ENCODE measurements at regions not wholly inside any gene's neighbourhood (a gene's known extent, or its start where the extent isn't known, plus 50 kb on each side); places are given as distances from the start of the nearest gene placed in this dataset.

DNA sequence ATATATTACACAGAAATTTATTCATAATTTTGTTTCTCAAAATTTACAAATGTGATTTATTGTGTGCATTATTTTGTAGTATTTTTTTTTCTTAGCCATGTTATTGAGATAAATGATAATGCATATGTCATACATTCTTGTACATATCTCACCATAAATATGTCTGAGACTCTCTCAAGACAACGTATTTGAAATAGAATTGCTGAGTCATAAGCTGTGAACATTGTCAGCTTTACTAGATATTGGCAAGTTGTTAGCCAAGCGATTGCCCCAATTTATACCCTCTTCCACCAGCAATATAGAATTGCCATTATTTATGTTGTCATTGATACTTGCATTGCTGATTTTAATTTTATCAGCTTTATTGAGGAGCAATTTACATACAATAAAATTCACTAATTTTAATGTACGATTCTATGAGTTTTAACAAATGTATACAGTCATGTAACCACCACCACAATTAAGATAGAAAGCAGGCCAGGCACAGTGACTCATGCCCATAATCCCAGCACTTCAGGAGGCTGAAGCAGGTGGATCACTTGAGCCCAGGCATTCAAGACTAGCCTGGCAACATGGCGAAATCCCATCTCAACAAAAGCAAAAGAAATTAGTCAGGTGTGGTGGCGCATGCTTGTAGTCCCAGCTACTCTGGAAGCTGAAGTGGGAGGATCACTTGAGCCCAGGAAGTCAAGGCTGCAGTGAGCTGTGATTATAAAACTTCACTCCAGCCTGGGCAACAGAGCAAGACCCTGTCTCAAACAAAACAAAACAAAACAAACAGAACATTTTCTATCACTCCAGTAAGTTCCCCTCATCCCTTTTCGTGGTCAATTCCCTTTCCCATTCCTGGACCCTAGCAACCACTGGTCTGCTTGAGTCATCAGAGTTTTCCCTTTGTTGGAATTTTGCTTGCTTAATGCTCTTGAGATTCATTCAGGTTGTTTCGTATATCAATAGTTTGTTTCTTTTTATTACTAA lies 373.1 kb downstream of the MFSD1 start:
- DNase-seq (ENCODE audit: low spot score): no peak
- Histone ChIP-seq H3K27me3 (no peaks in the 10 kb centered on the region), H3K4me1 (ENCODE audit: insufficient read depth) (no peaks in the 10 kb centered on the region), H2AFZ (no peak overlapping the region), H3K36me3 (replicated peaks; ENCODE audit: insufficient read depth, low read depth) (no peaks in the 10 kb centered on the region), H3K4me3 (no peak overlapping the region), H3K79me2 (no peaks in the 10 kb centered on the region), H3K9me2 (replicated peaks; ENCODE audit: insufficient read depth) (no peaks in the 10 kb centered on the region), H4K20me1 (ENCODE audit: insufficient read depth, poor library complexity, severe bottlenecking) (no peaks in the 10 kb centered on the region), H3K9me3 (ENCODE audit: low read depth) (no peaks in the 10 kb centered on the region), H3K4me2 (no peak overlapping the region), H3K27ac (no peak overlapping the region)
- TF ChIP-seq, protein P1, sequence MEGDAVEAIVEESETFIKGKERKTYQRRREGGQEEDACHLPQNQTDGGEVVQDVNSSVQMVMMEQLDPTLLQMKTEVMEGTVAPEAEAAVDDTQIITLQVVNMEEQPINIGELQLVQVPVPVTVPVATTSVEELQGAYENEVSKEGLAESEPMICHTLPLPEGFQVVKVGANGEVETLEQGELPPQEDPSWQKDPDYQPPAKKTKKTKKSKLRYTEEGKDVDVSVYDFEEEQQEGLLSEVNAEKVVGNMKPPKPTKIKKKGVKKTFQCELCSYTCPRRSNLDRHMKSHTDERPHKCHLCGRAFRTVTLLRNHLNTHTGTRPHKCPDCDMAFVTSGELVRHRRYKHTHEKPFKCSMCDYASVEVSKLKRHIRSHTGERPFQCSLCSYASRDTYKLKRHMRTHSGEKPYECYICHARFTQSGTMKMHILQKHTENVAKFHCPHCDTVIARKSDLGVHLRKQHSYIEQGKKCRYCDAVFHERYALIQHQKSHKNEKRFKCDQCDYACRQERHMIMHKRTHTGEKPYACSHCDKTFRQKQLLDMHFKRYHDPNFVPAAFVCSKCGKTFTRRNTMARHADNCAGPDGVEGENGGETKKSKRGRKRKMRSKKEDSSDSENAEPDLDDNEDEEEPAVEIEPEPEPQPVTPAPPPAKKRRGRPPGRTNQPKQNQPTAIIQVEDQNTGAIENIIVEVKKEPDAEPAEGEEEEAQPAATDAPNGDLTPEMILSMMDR (IDR thresholded peaks at IDR 0.05; ENCODE audit: poor library complexity): no peak
- TF ChIP-seq EZH2 (IDR thresholded peaks at IDR 0.05; ENCODE audit: borderline replicate concordance) (no peak), EZH2phosphoT487 (IDR thresholded peaks at IDR 0.05; ENCODE audit: low read depth, severe bottlenecking, unreplicated experiment) (no peak)
- WGBS (ENCODE audit: low lambda C conversion rate, missing lambda C conversion rate): 75% methylated on average over 7 of the region's 7 CpGs

DNA sequence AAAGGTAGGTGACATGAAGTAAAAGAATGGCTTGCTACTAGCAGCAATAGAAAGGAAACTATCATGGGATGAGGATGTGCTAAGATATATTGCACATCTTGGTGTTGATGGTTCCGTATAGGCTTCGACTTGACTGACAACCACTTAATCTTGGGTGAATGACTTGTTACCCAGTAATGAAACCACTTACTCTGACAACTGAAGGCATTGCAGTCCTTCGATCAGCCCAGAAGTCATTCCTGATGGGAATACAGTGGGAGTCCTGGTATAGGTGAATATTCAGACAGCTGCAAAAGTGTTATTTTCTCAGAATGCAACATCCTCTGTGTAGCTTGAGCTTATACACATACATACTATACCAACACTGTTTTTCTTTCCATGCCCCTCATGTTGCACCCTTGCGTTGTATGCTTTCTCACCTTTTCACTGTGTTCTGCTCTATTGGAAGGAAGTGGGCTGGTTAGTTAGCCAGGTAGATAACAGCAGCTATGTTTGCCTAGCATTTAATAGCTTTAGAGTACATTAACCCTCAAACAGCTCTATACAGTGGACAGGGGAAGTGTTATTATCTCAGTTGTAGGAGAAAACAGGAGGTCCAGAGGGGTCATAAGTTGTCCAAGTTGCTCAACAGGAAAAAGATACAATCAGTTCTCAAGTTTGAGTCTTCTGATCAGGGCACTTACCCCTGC lies 376.5 kb downstream of the MFSD1 start:
- H2AFZ ChIP-seq: no peak overlapping the region
- H3K9me2 ChIP-seq (replicated peaks; ENCODE audit: insufficient read depth): no peaks in the 10 kb centered on the region
- no peak for DNase-seq (ENCODE audit: low spot score)
- H3K79me2 ChIP-seq: no peaks in the 10 kb centered on the region
- no peaks in the 10 kb centered on the region for H3K27me3 ChIP-seq
- H3K36me3 ChIP-seq (replicated peaks; ENCODE audit: insufficient read depth, low read depth): no peaks in the 10 kb centered on the region
- H3K9me3 ChIP-seq (ENCODE audit: low read depth): no peaks in the 10 kb centered on the region
- TF ChIP-seq EZH2 (IDR thresholded peaks at IDR 0.05; ENCODE audit: borderline replicate concordance): no peak
- no peak for TF ChIP-seq EZH2phosphoT487 (IDR thresholded peaks at IDR 0.05; ENCODE audit: low read depth, severe bottlenecking, unreplicated experiment)
- TF ChIP-seq, protein P1 (IDR thresholded peaks at IDR 0.05; ENCODE audit: poor library complexity): no peak
- H3K4me1 ChIP-seq (ENCODE audit: insufficient read depth): no peaks in the 10 kb centered on the region
- H3K4me2 ChIP-seq: no peak overlapping the region
- 75% methylated on average over 4 of the region's 4 CpGs for WGBS (ENCODE audit: low lambda C conversion rate, missing lambda C conversion rate)
- H3K4me3 ChIP-seq: no peak overlapping the region
- no peak overlapping the region for H3K27ac ChIP-seq
- H4K20me1 ChIP-seq (ENCODE audit: insufficient read depth, poor library complexity, severe bottlenecking): no peaks in the 10 kb centered on the region

DNA sequence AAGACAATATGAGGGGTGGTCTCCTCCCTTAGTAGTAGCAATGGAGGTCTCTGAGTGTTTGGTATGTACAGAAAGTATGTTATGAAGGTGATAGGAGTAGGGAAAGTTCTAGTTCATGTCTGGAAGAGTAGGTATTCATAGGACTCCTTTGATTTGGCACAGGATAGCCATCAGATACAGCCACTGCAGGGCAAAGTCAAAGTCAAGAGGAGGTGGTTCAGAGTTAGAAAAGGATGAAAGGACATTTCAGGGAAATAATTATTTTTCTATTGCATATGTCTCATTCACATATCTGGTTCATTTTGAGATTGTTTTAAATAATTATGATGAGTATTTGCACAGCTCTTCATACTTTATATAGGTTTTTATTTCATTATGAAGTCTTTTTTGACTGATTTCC lies 381.1 kb downstream of the MFSD1 start:
- Histone ChIP-seq H2AFZ (no peak overlapping the region), H3K4me2 (no peak overlapping the region), H3K4me3 (no peak overlapping the region), H3K9me2 (replicated peaks; ENCODE audit: insufficient read depth) (no peaks in the 10 kb centered on the region), H3K79me2 (no peaks in the 10 kb centered on the region), H3K36me3 (replicated peaks; ENCODE audit: insufficient read depth, low read depth) (no peaks in the 10 kb centered on the region), H4K20me1 (ENCODE audit: insufficient read depth, poor library complexity, severe bottlenecking) (no peaks in the 10 kb centered on the region), H3K4me1 (ENCODE audit: insufficient read depth) (no peaks in the 10 kb centered on the region), H3K9me3 (ENCODE audit: low read depth) (no peaks in the 10 kb centered on the region), H3K27ac (no peak overlapping the region), H3K27me3 (no peaks in the 10 kb centered on the region)
- DNase-seq (ENCODE audit: low spot score): no peak
- TF ChIP-seq EZH2phosphoT487 (IDR thresholded peaks at IDR 0.05; ENCODE audit: low read depth, severe bottlenecking, unreplicated experiment) (no peak), EZH2 (IDR thresholded peaks at IDR 0.05; ENCODE audit: borderline replicate concordance) (no peak)
- TF ChIP-seq, protein P1 (IDR thresholded peaks at IDR 0.05; ENCODE audit: poor library complexity): no peak

All from hepatocyte (in vitro differentiated cells).